ENCODE measurements at regions not wholly inside any gene's neighbourhood (a gene's known extent, or its start where the extent isn't known, plus 50 kb on each side); places are given as distances from the start of the nearest gene placed in this dataset.

DNA sequence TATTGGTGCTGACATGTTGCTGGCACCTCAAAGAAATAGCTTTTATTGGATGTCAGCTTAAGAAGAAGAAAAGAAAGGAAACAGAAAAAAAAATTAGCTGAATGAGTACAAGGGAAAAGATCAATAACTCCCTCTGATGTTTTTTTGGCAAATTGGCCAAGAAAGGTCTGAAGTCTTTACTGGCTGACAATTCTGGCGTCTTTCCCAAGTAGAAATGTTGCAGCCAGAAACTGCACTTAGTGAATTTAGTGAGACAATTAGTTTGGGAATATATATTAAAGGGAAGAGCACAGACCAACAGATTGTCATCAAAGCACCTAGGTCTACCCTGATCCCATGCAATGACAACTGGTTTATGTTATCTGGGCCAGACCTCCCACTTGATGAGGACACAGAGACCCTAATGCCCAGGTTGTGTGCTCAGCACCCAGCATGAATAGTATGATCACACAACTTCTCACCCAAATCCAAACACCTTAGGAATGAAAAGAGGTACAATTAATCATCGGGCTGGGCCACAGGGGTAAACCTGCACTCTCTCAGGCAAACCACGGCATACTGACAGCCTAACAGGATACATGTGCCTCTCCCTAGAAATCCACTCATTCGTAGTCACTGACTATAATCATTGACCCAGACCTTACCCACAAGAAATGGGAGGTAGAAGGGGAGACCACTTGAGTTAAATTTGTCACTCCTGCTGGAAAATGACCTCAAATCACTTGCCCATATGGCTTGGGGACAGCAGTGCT, 612.3 kb upstream of the ARID1B start:
- Mint-ChIP-seq H3K27me3 (no peaks in the 10 kb centered on the region), H3K9me3 (no peaks in the 10 kb centered on the region), H3K36me3 (ENCODE audit: low read depth) (no peaks in the 10 kb centered on the region), H3K4me1 (ENCODE audit: low read depth) (peaks cover 50% of the 10 kb centered on the region), H3K27ac (no peak overlapping the region), H3K4me3 (no peak overlapping the region)
- no peak for DNase-seq

DNA sequence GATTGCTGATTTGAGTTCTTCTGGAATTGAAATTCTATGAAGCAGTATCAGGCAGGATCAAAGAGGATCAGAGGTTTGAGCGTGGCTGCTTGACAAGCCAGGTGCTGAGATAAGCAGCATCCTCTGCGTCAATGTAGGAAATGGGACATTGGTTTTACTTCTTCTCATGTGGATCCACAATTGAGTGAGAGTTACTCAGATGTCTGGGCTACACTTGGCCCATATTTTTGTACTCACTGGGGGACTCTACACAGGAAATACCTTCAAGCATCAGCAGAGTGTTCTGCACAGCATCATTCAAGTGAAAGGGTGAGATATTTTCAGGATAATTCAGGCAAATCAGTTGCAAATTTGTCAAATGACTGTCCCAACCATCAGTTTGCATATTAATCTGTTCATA, 613.9 kb upstream of the ARID1B start:
- H3K27ac Mint-ChIP-seq = no peak overlapping the region
- no peak overlapping the region for H3K4me3 Mint-ChIP-seq
- H3K9me3 Mint-ChIP-seq = no peaks in the 10 kb centered on the region
- no peak for DNase-seq
- H3K36me3 Mint-ChIP-seq (ENCODE audit: low read depth) = no peaks in the 10 kb centered on the region
- no peaks in the 10 kb centered on the region for H3K27me3 Mint-ChIP-seq
- H3K4me1 Mint-ChIP-seq (ENCODE audit: low read depth) = peaks cover 44% of the 10 kb centered on the region

DNA sequence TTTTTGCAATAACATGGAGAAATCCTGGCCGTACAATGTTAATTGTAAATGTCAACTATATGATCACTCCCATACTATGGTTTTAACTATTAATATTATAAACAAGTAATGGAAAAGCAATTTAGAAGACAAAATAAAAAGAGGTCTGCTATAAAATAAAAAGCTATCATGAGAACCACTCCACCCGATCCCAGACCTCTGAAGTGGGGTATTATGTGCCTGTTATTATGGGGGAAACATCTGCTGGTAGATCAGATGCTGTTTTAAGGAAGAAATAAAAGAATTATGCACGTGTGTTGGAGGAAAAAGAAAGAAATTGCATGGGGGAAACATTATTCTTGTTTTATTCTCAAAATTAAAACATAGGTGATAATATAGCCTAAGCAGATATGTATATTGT, 615.7 kb upstream of the ARID1B start:
- Mint-ChIP-seq H3K4me1 (ENCODE audit: low read depth) (peaks cover 26% of the 10 kb centered on the region), H3K4me3 (no peak overlapping the region), H3K27ac (no peak overlapping the region), H3K9me3 (no peaks in the 10 kb centered on the region), H3K36me3 (ENCODE audit: low read depth) (no peaks in the 10 kb centered on the region), H3K27me3 (no peaks in the 10 kb centered on the region)
- no peak for DNase-seq

DNA sequence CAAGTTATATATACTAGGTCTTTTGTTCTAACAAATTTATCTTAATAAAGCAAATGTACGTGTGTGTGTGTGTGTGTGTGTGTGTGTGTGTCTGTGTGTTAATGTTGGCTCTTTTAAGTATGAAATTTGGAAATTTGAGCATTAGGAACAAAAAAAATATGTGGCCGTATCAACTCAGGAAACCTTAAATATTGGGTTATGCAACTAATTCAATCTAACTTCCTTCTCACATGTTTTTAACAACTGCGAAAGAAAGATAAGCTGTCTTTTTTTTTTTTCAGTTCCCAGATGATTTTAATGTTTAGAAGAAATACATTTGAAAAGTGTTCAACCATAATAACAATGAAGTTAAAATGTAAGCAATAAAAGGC, 616.4 kb upstream of the ARID1B start:
- Mint-ChIP-seq H3K9me3 (no peaks in the 10 kb centered on the region), H3K27me3 (no peaks in the 10 kb centered on the region), H3K27ac (no peak overlapping the region), H3K4me1 (ENCODE audit: low read depth) (peaks cover 19% of the 10 kb centered on the region), H3K36me3 (ENCODE audit: low read depth) (no peaks in the 10 kb centered on the region), H3K4me3 (no peak overlapping the region)
- DNase-seq = no peak

DNA sequence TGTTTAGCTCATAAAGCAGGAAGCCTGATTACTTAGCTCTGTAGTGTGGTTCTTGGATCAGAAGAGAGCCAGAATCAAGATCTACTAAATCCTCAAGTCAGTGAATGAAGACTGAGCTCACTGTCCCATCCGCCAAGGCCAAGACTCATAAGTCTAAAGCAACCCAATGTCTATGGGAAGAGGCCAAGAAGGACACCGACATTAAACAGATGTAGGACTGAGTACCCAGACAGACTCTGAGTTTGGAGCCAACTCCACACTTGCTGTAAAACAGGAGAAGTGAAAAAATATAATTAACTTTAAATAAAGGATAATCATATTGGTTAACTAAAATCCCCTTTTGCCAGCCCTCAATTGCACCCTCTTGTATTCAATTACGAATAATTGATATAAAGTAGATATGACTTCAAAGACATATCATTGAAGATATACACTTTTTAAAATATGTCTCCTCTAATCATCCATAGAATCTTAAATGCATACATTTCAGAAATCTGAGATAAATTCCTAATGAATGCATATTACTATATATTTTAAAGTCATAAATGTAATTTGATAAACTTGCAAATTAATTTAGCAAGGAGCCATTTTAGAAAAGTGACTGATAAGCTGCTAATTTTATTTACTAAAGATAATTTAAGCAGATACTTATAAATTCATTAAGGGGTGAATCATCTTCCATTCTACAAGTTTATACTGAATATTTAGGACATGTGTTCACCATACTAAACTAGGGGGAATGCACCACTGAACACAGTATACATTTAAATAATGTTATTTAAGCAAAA, 617.0 kb upstream of the ARID1B start:
- no peak overlapping the region for H3K27ac Mint-ChIP-seq
- H3K9me3 Mint-ChIP-seq = no peaks in the 10 kb centered on the region
- DNase-seq = no peak
- H3K36me3 Mint-ChIP-seq (ENCODE audit: low read depth) = no peaks in the 10 kb centered on the region
- no peaks in the 10 kb centered on the region for H3K27me3 Mint-ChIP-seq
- peaks cover 14% of the 10 kb centered on the region for H3K4me1 Mint-ChIP-seq (ENCODE audit: low read depth)
- no peak overlapping the region for H3K4me3 Mint-ChIP-seq

DNA sequence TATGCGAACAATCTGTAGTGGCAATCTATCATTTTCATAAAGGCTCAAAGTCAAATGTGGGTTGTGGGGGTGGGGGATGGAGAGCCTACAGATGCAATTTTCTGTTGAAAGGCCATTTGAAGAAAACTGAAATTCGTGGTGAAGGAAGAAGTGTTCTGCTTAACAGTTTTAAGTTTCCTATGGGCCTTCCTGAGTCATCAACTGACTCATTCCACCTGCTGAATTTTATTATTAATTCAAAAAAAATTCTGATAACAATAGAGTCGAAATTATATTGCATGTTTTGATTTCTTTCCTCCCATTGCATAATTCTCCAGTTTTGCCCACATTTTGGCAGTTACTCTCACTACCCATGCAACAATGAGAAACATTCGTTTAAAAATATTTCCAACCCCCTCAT, 622.3 kb upstream of the ARID1B start:
- H3K27me3 Mint-ChIP-seq = no peaks in the 10 kb centered on the region
- no peak overlapping the region for H3K4me3 Mint-ChIP-seq
- DNase-seq = no peak
- peaks cover 20% of the 10 kb centered on the region for H3K4me1 Mint-ChIP-seq (ENCODE audit: low read depth)
- no peaks in the 10 kb centered on the region for H3K9me3 Mint-ChIP-seq
- H3K27ac Mint-ChIP-seq = peak overlapping the region; percentile 78
- H3K36me3 Mint-ChIP-seq (ENCODE audit: low read depth) = no peaks in the 10 kb centered on the region

DNA sequence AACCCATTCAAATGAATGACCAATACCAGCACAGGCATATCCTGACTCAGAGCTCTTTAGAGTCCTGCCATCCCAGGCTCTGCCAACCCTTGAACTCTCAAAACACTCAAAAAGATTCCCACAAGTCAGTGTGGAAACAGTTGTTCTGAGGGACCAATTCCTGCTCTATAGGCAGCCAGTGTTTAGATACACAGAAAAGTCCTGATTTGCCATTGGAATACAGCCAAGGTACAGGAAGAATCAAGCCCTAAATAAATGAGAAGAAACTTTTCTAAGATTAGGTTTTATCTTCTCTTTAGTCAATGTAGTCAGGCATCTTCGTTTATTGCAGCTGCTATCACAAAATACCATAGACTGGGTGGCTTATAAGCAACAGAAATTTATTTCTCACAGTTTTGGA, 626.8 kb upstream of the ARID1B start:
- peaks cover 6% of the 10 kb centered on the region for H3K36me3 Mint-ChIP-seq (ENCODE audit: low read depth)
- no peaks in the 10 kb centered on the region for H3K27me3 Mint-ChIP-seq
- DNase-seq = no peak
- H3K4me1 Mint-ChIP-seq (ENCODE audit: low read depth) = peaks cover 20% of the 10 kb centered on the region
- H3K9me3 Mint-ChIP-seq = peaks cover 9% of the 10 kb centered on the region
- H3K27ac Mint-ChIP-seq = no peak overlapping the region
- H3K4me3 Mint-ChIP-seq = no peak overlapping the region

DNA sequence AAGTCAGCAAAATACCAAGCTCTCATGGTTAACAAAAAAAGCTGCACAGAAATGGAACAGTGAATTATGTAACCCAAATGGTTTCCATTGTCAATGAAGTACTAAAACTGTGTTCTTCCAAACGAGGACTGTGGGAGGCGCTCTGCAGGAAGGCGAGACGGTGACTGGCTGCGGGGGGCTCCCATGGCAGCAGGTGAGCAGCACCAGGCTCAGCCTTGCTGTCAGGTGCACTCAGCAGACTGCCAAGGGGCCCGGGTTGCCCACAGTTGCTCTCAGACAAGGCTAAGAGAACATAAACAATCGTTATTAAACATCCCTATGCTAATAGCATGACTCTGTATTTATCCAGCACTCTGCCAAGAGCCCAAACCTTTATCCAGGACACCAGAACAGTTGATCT, 630.3 kb upstream of the ARID1B start:
- DNase-seq = no peak
- H3K4me1 Mint-ChIP-seq (ENCODE audit: low read depth) = peaks cover 4% of the 10 kb centered on the region
- H3K9me3 Mint-ChIP-seq = peaks cover 27% of the 10 kb centered on the region
- H3K27ac Mint-ChIP-seq = no peak overlapping the region
- no peak overlapping the region for H3K4me3 Mint-ChIP-seq
- peaks cover 12% of the 10 kb centered on the region for H3K36me3 Mint-ChIP-seq (ENCODE audit: low read depth)
- no peaks in the 10 kb centered on the region for H3K27me3 Mint-ChIP-seq

DNA sequence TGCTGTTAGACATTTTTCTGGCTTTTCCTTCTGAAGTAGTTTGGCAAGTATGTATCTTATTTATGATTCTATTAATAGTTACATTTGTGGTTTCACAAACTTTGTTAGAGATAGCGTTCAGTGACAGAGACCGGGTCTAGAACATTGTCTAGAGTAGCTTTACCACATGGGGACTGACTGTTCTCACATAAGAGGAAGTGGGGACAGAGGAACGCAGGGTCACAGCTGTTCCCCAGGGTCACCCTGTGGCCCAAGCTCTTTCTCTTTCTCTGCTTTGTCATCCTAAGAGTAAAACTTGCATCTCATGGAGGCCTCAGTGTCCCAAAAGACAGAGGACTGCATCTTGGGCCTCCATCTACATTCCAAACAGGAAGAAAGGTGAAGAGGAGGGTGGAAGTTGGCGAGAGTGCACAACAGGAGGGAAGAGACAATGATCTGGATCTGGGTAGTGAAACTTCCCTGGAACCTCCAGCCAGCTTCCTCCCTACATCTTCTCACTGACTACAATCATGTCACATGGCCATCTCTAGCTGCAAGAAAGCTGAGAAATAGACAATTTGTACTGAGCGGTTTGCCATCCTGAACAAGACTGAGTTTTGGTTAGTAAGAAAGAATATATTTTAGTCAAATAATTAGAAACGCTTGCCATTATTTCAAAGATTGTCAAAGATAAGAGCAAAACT, 645.8 kb upstream of the ARID1B start:
- no peak for DNase-seq
- no peaks in the 10 kb centered on the region for H3K36me3 Mint-ChIP-seq (ENCODE audit: low read depth)
- H3K27me3 Mint-ChIP-seq = no peaks in the 10 kb centered on the region
- H3K4me1 Mint-ChIP-seq (ENCODE audit: low read depth) = peaks cover 2% of the 10 kb centered on the region
- H3K9me3 Mint-ChIP-seq = peaks cover 21% of the 10 kb centered on the region
- H3K4me3 Mint-ChIP-seq = no peak overlapping the region
- H3K27ac Mint-ChIP-seq = no peak overlapping the region

DNA sequence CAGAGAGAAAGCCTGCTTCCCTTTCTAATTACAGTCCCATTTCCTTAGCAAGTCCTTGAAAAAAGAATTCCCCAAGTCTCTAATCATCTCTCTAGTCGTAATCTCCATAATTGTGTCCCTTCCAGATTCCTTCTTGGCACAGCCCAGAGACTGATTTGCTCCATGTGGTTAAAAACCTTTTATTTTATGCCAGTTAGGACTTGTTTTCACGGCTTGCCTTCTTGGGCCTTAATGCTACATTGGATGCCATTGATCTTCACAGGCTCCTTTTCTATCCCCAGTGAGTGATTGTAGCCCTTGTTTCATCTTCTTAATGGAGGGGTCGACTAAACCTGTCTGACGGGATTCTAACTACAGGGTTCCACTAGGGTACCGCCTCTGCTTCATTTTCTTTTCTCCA, 650.6 kb upstream of the ARID1B start:
- Mint-ChIP-seq H3K4me3 (no peak overlapping the region), H3K27me3 (no peaks in the 10 kb centered on the region), H3K9me3 (no peaks in the 10 kb centered on the region), H3K4me1 (ENCODE audit: low read depth) (peaks cover 2% of the 10 kb centered on the region), H3K27ac (no peak overlapping the region), H3K36me3 (ENCODE audit: low read depth) (no peaks in the 10 kb centered on the region)
- DNase-seq = no peak

DNA sequence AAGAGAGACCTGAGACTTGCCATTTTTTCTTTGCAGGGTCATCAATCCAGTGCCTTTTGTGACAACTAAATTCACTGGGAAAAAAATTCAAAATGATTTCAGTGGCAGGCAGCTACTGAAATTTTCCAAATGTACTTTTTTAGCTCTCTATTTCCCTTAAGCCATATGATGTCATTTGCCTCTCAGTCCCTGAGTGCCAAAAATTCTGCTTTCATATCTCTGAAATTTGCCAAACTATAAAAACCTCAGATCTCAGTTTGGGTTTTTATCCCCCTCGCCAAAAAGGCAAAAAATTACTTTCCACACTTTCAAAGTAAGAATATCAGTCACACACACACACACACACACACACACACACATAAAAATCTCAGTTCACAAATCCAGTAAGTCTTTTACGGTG, 651.3 kb upstream of the ARID1B start:
- Mint-ChIP-seq H3K9me3 (no peaks in the 10 kb centered on the region), H3K27ac (no peak overlapping the region), H3K4me1 (ENCODE audit: low read depth) (no peaks in the 10 kb centered on the region), H3K36me3 (ENCODE audit: low read depth) (no peaks in the 10 kb centered on the region), H3K4me3 (no peak overlapping the region), H3K27me3 (no peaks in the 10 kb centered on the region)
- no peak for DNase-seq

DNA sequence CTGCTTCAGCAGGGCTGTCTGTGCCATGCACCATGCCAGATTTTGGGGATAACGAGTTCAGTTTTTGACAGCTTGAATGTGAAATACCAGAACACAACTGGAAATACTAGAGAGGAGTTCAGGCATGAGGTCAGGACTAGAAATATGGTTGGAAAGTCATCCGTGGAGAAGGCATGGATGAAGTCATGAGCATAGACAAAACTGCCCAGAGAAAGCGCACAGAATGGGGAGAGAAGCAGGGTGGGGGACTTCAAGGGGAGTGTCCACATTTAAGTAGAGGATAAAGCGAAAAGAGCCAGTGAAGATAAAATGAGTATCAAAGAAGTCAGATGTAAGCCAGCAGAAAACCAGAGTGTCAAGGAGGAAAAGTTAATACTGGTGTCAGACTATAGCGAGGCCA, 653.4 kb upstream of the ARID1B start:
- Mint-ChIP-seq H3K4me3 (no peak overlapping the region), H3K36me3 (ENCODE audit: low read depth) (no peaks in the 10 kb centered on the region), H3K27ac (no peak overlapping the region), H3K4me1 (ENCODE audit: low read depth) (no peaks in the 10 kb centered on the region), H3K9me3 (peaks cover under 1% of the 10 kb centered on the region), H3K27me3 (no peaks in the 10 kb centered on the region)
- DNase-seq = no peak

DNA sequence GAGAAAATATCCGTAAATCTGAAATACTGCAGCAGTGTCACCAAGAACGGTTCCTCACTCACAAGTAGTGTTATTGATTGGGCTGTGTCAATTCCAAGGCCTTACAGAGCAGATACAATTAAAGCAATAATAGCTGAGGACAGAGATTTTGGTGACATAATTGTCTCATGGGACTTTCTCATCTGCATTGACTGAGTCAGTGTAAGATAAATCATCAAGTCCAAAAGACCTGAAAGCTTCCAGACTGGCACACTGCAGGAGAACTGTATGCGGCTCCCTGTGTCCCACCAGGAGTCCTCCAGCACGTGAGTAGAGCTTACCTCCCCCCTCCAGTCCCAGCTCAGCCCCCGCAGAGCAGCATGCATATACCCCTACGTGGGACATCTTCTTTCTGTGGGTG, 655.2 kb upstream of the ARID1B start:
- H3K27ac Mint-ChIP-seq = no peak overlapping the region

DNA sequence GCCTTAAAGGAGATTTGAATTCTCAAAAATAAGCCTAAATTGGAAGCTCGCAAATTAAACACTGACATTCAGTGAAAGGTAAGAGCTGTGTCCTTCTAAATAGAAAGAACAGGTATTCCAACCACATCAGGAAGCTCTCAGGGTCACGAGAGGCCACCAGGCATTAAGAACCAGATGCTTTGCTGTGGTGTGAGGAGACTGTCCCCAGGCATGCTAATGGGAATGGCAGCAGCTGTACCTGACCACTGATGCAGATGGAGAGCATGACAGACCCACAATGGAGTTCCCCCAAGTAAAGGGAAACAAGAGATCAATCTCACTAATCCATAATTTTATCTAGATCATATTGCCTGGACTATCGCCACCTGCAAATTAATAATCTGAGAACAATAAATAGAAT, 658.9 kb upstream of the NOX3 start:
- Mint-ChIP-seq H3K9me3 (peaks cover 2% of the 10 kb centered on the region), H3K27ac (no peak overlapping the region), H3K4me3 (no peak overlapping the region), H3K36me3 (ENCODE audit: low read depth) (peaks cover 1% of the 10 kb centered on the region), H3K27me3 (no peaks in the 10 kb centered on the region), H3K4me1 (ENCODE audit: low read depth) (no peaks in the 10 kb centered on the region)
- DNase-seq = no peak

More for the DNA sequence above, 655.2 kb upstream of the ARID1B start:
- Mint-ChIP-seq H3K27me3 (no peaks in the 10 kb centered on the region), H3K4me1 (ENCODE audit: low read depth) (no peaks in the 10 kb centered on the region), H3K9me3 (peaks cover 2% of the 10 kb centered on the region), H3K36me3 (ENCODE audit: low read depth) (peaks cover 1% of the 10 kb centered on the region), H3K4me3 (no peak overlapping the region)
- no peak for DNase-seq

DNA sequence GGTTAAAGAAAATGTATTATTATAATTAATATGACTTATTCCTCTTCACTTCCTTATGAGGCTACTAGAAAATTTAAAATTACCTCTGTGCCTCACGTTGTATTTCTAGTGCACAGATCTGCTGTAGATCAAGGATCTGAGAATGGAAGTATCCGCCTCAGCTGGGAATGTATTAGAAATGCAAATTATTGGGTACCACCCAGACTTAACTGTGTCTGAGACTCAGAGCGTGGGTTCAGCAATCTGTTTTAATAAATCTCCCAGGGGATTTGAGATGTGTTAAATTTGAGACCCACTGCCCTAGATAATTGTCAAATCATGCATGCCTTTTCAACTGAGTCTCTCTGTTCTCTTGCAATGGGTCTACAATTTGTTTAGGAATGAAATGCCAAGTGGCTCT, 658.0 kb upstream of the NOX3 start:
- no peaks in the 10 kb centered on the region for H3K27me3 Mint-ChIP-seq
- H3K4me3 Mint-ChIP-seq = no peak overlapping the region
- peaks cover under 1% of the 10 kb centered on the region for H3K9me3 Mint-ChIP-seq
- DNase-seq = no peak
- peaks cover under 1% of the 10 kb centered on the region for H3K36me3 Mint-ChIP-seq (ENCODE audit: low read depth)
- H3K4me1 Mint-ChIP-seq (ENCODE audit: low read depth) = no peaks in the 10 kb centered on the region
- no peak overlapping the region for H3K27ac Mint-ChIP-seq

All from activated T-cell treated with anti-CD3 and anti-CD28 coated beads, Interleukin-2, amount 50 U/mL, for 24 hours (primary cell).